GM20000 (cell line): ENCODE measurements at regions not wholly inside any gene's neighbourhood (a gene's known extent, or its start where the extent isn't known, plus 50 kb on each side); places are given as distances from the start of the nearest gene placed in this dataset.

Experiments used
- DNase-seq: peaks from one replicate; pipeline ENCODE4 v3.0.0; 2012; ENCODE audit warnings: low spot score
- TF ChIP-seq, protein P1 (sequence below): IDR thresholded peaks from 2 replicates; pipeline ENCODE4 v1.5.1; 2012; ENCODE audit warnings: mild to moderate bottlenecking, control low read depth; ENCODE audit errors: extremely low read depth, missing control alignments

DNA sequence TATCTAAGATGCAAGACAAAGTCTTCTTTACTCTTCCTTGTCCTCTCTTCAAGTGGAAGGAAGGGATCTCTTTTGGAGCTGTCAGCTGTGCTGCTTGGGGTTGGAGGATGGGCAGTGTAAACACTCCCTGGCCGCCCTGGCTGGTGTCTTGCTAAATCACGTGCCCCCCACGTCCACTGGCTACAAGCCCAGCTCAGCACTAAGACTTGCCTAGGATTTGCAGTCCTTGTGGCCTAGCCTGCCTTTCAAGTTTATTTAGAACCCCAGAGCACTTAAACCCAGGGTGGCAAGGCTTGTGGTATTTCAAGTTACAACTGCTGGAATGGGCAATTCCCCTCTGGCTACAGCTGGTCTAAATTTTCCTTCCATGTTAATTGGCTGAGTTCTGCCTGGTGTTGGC lies 272.4 kb upstream of the MYO3A start:
- no peak for DNase-seq
- TF ChIP-seq, protein P1, sequence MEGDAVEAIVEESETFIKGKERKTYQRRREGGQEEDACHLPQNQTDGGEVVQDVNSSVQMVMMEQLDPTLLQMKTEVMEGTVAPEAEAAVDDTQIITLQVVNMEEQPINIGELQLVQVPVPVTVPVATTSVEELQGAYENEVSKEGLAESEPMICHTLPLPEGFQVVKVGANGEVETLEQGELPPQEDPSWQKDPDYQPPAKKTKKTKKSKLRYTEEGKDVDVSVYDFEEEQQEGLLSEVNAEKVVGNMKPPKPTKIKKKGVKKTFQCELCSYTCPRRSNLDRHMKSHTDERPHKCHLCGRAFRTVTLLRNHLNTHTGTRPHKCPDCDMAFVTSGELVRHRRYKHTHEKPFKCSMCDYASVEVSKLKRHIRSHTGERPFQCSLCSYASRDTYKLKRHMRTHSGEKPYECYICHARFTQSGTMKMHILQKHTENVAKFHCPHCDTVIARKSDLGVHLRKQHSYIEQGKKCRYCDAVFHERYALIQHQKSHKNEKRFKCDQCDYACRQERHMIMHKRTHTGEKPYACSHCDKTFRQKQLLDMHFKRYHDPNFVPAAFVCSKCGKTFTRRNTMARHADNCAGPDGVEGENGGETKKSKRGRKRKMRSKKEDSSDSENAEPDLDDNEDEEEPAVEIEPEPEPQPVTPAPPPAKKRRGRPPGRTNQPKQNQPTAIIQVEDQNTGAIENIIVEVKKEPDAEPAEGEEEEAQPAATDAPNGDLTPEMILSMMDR = no peak

DNA sequence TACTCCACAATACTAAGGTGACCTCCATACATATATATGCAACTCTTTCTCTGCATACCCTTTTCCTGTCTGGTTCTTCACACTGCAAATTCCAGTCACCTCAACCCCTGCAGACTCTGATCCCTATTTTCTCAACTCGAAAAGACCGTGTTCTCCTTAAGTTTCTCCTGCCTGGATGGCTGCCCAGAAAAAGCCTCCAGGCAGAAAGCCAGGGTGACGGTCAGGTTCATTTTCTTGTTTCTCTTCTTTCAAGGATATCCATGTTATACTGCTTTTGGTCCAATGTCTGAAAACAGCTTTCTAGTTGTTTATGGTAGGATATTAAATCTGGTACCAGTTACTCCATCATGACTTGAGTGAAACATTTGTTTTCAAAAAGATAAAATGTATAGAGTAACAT lies 267.8 kb upstream of the MYO3A start:
- TF ChIP-seq, protein P1 = no peak
- no peak for DNase-seq

DNA sequence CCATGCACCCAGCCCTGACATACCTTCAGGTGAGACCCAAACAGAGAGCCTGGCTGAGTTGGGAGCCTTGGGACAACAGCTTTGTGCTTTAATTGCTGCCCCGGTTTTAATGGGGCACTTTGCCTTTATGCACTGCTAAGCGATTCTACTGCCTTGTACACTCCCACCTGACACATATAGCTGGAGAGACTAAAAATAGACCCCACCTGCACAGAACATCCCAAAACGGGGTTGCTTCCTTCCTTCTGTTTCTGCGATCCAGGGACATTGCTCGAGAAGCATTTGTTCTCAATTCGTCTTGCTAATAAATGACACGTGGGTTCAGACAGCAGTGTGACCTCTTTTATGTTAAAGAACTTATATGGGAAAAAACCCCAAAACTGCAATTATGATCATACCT lies 258.8 kb upstream of the MYO3A start:
- TF ChIP-seq, protein P1 = no peak
- no peak for DNase-seq

DNA sequence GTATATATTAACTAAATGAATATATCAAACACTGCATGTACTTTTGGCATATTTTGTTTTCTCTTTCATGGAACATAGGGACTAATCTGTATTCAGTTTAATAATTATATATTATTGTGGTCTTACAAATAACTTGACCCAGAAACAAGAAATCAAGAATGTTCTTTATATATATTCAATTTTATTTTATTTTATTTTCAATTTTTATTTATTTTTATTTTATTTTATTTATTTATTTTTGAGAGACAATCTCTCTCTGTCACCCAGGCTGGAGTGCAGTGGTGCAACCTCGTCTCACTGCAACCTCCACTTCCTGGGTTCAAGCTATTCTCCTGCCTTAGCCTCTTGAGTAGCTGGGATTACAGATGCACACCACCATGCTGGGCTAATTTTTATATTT lies 258.4 kb upstream of the MYO3A start:
- TF ChIP-seq, protein P1 = no peak
- DNase-seq = no peak

DNA sequence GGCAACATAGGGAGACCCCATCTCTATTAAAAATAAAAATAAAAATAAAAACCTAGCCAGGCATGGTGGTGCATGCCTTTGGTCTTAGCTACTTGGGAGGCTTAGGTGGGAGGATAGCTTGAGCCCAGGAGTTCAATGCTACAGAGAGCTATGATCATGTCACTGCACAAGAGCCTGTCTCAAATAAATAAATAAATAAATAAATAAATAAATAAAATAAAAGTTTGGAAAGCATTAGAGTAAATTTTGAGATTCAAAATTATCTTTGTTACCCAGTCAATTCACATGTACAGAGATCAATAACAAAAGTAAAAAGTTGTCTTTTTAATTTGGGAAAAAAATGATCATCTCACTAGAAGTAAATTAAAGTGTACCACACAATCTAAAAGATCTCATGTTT lies 255.8 kb upstream of the MYO3A start:
- TF ChIP-seq, protein P1 = no peak
- DNase-seq = no peak

DNA sequence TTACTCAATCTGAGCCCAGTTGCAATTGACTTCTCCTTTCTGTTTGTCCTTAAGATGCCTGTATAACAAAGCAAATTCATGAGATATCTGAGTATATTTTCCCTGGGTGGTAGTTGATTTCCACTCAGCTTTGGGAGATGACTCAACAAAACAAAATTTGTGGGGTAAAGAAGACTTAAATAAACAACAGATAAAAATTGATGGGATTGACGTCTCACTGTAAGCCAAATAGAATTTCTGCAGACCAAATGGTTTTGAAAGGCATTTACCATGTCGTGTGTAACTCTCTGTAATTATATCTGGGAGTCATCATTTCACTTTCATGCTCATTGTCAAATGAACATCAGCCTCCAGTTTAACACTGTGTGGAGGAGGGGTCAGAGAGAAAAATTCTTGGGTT lies 255.4 kb upstream of the MYO3A start:
- DNase-seq = no peak
- TF ChIP-seq, protein P1 = no peak

DNA sequence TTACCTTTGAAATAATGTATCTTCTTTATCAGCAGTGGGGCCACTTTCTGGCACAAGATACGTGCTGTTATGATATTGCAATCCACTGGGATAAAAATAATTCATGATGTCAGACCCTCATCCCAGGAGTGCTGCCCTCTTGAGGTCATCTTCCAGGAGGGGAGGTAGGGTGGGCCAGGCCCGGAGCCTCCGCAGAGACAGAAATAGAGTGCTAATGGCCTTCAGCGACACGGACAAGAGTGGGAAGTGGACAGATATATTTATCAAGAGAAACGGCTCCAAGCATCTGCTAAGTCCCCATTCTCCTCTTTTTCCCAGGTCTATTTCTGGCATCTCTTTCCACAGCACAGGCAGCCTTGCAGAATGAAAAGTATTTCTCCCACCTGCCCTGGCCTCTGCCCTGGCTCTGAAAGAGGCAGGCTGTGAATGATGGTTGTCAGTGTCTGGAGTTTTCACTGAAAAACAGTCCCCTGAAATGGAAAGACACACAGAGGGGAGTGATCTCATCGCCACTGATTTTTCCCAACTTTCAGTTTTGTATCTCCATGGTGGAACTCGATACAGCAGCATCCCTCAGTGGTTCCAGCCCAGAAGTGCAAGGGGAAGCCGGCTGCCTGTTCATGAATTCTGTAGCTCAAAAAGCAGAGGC lies 251.7 kb upstream of the MYO3A start:
- no peak for DNase-seq
- TF ChIP-seq, protein P1 = no peak
